WTC11 (cell line): ENCODE measurements at regions not wholly inside any gene's neighbourhood (a gene's known extent, or its start where the extent isn't known, plus 50 kb on each side); places are given as distances from the start of the nearest gene placed in this dataset.

ENCODE experiments used
- ATAC-seq: fragments of 200-7000 bp; cut with Tn5 transposase; 2 replicates; pipeline ENCODE4 v1.10.0; 2021; ENCODE audit warnings: mild to moderate bottlenecking, moderate library complexity
- CTCF ChIA-PET: fragments of 300-600 bp; sonication (Branson Sonifier 250); formaldehyde crosslinking; loops from one replicate; lab custom pipeline; 2021; ENCODE audit warnings: antibody characterized with exemption; lab: Charles Lee
- POLR2A ChIA-PET: fragments of 350-600 bp; sonication (Branson Sonifier 250); formaldehyde crosslinking; loops from one replicate; lab custom pipeline; 2021; ENCODE audit warnings: antibody characterized with exemption; lab: Charles Lee
- DNase-seq: peaks from one replicate; pipeline ENCODE4 v3.0.0; 2021; ENCODE audit warnings: low spot score
- H3K27ac Mint-ChIP-seq: 2 replicates; pipeline ENCODE4 v1.8.0; 2021; ENCODE audit warnings: mixed read lengths
- H3K27me3 Mint-ChIP-seq: 2 replicates; pipeline ENCODE4 v1.8.0; 2021; ENCODE audit warnings: low read depth, mild to moderate bottlenecking, moderate library complexity, mixed read lengths
- H3K36me3 Mint-ChIP-seq: 2 replicates; pipeline ENCODE4 v1.8.0; 2021; ENCODE audit warnings: mixed read lengths
- H3K4me1 Mint-ChIP-seq: 2 replicates; pipeline ENCODE4 v1.8.0; 2022; ENCODE audit warnings: mixed read lengths
- H3K4me3 Mint-ChIP-seq: 2 replicates; pipeline ENCODE4 v1.8.0; 2021; ENCODE audit warnings: mild to moderate bottlenecking, moderate library complexity, mixed read lengths
- H3K9me3 Mint-ChIP-seq: 2 replicates; pipeline ENCODE4 v1.8.0; 2021; ENCODE audit warnings: mixed read lengths
- AFF4 ChIP-seq: sonication (generic); formaldehyde crosslinking; IDR thresholded peaks from 2 replicates; pipeline ENCODE4 v1.8.1; 2023; ENCODE audit warnings: mild to moderate bottlenecking, missing genetic modification reagents, borderline replicate concordance
- CREB1 ChIP-seq: sonication (generic); formaldehyde crosslinking; IDR thresholded peaks from 2 replicates; pipeline ENCODE4 v1.8.0; 2023; ENCODE audit warnings: mild to moderate bottlenecking, missing genetic modification reagents
- CREM ChIP-seq: sonication (generic); formaldehyde crosslinking; IDR thresholded peaks from 2 replicates; pipeline ENCODE4 v1.8.1; 2022; ENCODE audit warnings: mild to moderate bottlenecking, missing genetic modification reagents, moderate library complexity
- GRHL2 ChIP-seq: fragments of 250-450 bp; sonication (Bioruptor Pico); IDR thresholded peaks from 2 replicates; pipeline ENCODE4 v1.8.0; 2022; ENCODE audit warnings: mild to moderate bottlenecking, moderate library complexity; ENCODE audit not compliant: insufficient replicate concordance, severe bottlenecking
- GTF2I ChIP-seq: fragments of 250-450 bp; sonication (Bioruptor Pico); conservative IDR thresholded peaks from 2 replicates; pipeline ENCODE4 v1.4.0; 2021; ENCODE audit warnings: mild to moderate bottlenecking
- OVOL2 ChIP-seq: fragments of 250-450 bp; sonication (Bioruptor Pico); IDR thresholded peaks from 2 replicates; pipeline ENCODE4 v1.9.0; 2021; ENCODE audit warnings: mild to moderate bottlenecking, borderline replicate concordance
- PRRX2 ChIP-seq: fragments of 250-450 bp; sonication (Bioruptor Pico); IDR thresholded peaks from 2 replicates; pipeline ENCODE4 v1.8.0; 2021; ENCODE audit warnings: mild to moderate bottlenecking
- SMAD3 ChIP-seq: sonication (generic); formaldehyde crosslinking; IDR thresholded peaks from 2 replicates; pipeline ENCODE4 v1.8.0; 2022; ENCODE audit warnings: missing genetic modification reagents, mild to moderate bottlenecking, borderline replicate concordance
- TCF7 ChIP-seq: sonication (generic); formaldehyde crosslinking; IDR thresholded peaks from 2 replicates; pipeline ENCODE4 v1.8.0; 2022; ENCODE audit warnings: mild to moderate bottlenecking, low read depth, missing genetic modification reagents, moderate library complexity
- TP53 ChIP-seq: sonication (generic); formaldehyde crosslinking; IDR thresholded peaks from 2 replicates; pipeline ENCODE4 v1.8.1; 2023; ENCODE audit warnings: mild to moderate bottlenecking, missing genetic modification reagents
- ZBTB21 ChIP-seq: sonication (generic); formaldehyde crosslinking; IDR thresholded peaks from 2 replicates; pipeline ENCODE4 v1.8.1; 2023; ENCODE audit warnings: mild to moderate bottlenecking, missing genetic modification reagents, borderline replicate concordance
- ZNF219 ChIP-seq: sonication (generic); formaldehyde crosslinking; IDR thresholded peaks from 2 replicates; pipeline ENCODE4 v1.8.0; 2023; ENCODE audit warnings: missing genetic modification reagents, mild to moderate bottlenecking, borderline replicate concordance
- ZNF281 ChIP-seq: sonication (generic); formaldehyde crosslinking; IDR thresholded peaks from 2 replicates; pipeline ENCODE4 v1.8.0; 2023; ENCODE audit warnings: mild to moderate bottlenecking, missing genetic modification reagents
- TF ChIP-seq, protein P1 (sequence below): sonication (generic); formaldehyde crosslinking; IDR thresholded peaks from 2 replicates; pipeline ENCODE4 v1.8.1; 2022; ENCODE audit warnings: low read depth, missing genetic modification reagents, borderline replicate concordance
- TF ChIP-seq, protein P2 (sequence below): sonication (generic); formaldehyde crosslinking; IDR thresholded peaks from 2 replicates; pipeline ENCODE4 v1.8.1; 2022; ENCODE audit warnings: missing genetic modification reagents, borderline replicate concordance
- TF ChIP-seq, protein P3 (sequence below): fragments of 250-450 bp; sonication (Bioruptor Pico); IDR thresholded peaks from 2 replicates; pipeline ENCODE4 v1.8.0; 2021; ENCODE audit warnings: mild to moderate bottlenecking
- TF ChIP-seq, protein P4 (sequence below): sonication (generic); formaldehyde crosslinking; IDR thresholded peaks from 2 replicates; pipeline ENCODE4 v1.8.1; 2022; ENCODE audit warnings: low read depth, mild to moderate bottlenecking, moderate library complexity, missing genetic modification reagents, borderline replicate concordance
- TF ChIP-seq, protein P5 (sequence below): fragments of 250-450 bp; sonication (Bioruptor Pico); IDR thresholded peaks from 2 replicates; pipeline ENCODE4 v1.9.0; 2021; ENCODE audit warnings: mild to moderate bottlenecking

- POLR2A ChIA-PET = no interaction called here
- Mint-ChIP-seq H3K36me3 (no peaks in the 10 kb centered on the region), H3K4me1 (no peaks in the 10 kb centered on the region), H3K27ac (no peak overlapping the region), H3K4me3 (no peak overlapping the region), H3K9me3 (no peaks in the 10 kb centered on the region), H3K27me3 (no peaks in the 10 kb centered on the region)
- CTCF ChIA-PET = no interaction called here
- DNase-seq (no peak), ATAC-seq (0 out of 2 replicates have a peak, but pooled peaks have one; percentile 28)
- TF ChIP-seq TCF7 (CRISPR knock-in tag) = no peak
- TF ChIP-seq, protein P1, sequence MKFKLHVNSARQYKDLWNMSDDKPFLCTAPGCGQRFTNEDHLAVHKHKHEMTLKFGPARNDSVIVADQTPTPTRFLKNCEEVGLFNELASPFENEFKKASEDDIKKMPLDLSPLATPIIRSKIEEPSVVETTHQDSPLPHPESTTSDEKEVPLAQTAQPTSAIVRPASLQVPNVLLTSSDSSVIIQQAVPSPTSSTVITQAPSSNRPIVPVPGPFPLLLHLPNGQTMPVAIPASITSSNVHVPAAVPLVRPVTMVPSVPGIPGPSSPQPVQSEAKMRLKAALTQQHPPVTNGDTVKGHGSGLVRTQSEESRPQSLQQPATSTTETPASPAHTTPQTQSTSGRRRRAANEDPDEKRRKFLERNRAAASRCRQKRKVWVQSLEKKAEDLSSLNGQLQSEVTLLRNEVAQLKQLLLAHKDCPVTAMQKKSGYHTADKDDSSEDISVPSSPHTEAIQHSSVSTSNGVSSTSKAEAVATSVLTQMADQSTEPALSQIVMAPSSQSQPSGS (CRISPR knock-in tag) = no peak
- TF ChIP-seq, protein P2, sequence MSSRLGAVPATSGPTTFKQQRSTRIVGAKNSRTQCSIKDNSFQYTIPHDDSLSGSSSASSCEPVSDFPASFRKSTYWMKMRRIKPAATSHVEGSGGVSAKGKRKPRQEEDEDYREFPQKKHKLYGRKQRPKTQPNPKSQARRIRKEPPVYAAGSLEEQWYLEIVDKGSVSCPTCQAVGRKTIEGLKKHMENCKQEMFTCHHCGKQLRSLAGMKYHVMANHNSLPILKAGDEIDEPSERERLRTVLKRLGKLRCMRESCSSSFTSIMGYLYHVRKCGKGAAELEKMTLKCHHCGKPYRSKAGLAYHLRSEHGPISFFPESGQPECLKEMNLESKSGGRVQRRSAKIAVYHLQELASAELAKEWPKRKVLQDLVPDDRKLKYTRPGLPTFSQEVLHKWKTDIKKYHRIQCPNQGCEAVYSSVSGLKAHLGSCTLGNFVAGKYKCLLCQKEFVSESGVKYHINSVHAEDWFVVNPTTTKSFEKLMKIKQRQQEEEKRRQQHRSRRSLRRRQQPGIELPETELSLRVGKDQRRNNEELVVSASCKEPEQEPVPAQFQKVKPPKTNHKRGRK (CRISPR knock-in tag) = no peak
- TF ChIP-seq, protein P3, sequence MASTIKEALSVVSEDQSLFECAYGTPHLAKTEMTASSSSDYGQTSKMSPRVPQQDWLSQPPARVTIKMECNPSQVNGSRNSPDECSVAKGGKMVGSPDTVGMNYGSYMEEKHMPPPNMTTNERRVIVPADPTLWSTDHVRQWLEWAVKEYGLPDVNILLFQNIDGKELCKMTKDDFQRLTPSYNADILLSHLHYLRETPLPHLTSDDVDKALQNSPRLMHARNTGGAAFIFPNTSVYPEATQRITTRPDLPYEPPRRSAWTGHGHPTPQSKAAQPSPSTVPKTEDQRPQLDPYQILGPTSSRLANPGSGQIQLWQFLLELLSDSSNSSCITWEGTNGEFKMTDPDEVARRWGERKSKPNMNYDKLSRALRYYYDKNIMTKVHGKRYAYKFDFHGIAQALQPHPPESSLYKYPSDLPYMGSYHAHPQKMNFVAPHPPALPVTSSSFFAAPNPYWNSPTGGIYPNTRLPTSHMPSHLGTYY = no peak
- no peak for TF ChIP-seq GTF2I (CRISPR knock-in tag)
- no peak for TF ChIP-seq PRRX2 (CRISPR knock-in tag)
- TF ChIP-seq OVOL2 (CRISPR knock-in tag) = no peak
These were observed 86.0 kb upstream of the ITGA4 start for GRCh38 chr2:181371195-181371594.

DNA sequence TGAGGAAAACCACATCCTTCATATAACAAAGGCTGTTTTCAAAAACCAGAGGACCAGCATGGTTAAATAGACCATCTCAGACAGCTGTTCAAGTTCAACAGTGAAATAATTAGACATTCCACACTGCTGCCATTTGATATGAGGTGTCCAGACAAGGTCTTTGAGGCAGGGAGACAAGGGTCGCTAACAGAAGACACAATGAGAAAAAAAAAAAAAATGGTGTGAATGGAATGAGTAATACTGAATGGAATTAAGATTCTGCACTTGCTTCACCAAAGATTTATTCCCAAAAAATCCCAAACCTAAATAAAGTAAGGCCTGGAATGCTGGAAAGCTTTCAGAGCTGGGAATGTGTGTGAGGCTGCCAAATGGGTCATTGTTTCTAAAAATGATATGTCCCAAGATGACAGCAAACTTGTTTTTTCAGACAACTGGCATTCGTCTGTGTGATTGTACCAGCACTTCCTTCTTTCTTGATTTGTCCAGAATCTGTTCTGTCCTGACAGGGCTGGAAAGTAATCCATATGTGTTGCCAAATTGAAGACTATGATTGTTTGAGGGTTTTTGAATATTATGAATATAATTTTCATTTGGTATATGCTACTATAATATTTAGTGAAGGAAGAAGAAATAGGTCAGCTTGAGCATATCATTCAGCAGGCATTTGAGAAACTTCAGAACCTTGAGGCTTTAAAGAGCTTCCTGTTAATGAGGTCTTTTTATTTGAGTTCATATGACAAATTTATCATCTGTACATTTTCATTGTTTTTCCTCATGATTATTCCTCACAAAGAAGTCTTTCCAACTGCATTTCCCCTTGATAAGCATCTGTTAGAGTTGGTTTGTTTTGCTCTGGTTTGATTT, 85.2 kb upstream of the ITGA4 start:
- Mint-ChIP-seq H3K36me3 (no peaks in the 10 kb centered on the region), H3K27me3 (no peaks in the 10 kb centered on the region), H3K9me3 (no peaks in the 10 kb centered on the region), H3K27ac (no peak overlapping the region), H3K4me1 (peaks cover 3% of the 10 kb centered on the region), H3K4me3 (no peak overlapping the region)
- ChIA-PET CTCF (no interaction called here), POLR2A (no interaction called here)
- no peak for ATAC-seq
- no peak for DNase-seq
- TF ChIP-seq AFF4 (CRISPR knock-in tag) (no peak), ZNF219 (CRISPR knock-in tag) (no peak), CREB1 (CRISPR knock-in tag) (no peak), CREM (CRISPR knock-in tag) (no peak), GRHL2 (no peak), ZNF281 (CRISPR knock-in tag) (no peak), SMAD3 (CRISPR knock-in tag) (no peak), TP53 (CRISPR knock-in tag) (no peak), ZBTB21 (no peak), TCF7 (CRISPR knock-in tag) (no peak)
- TF ChIP-seq, protein P4, sequence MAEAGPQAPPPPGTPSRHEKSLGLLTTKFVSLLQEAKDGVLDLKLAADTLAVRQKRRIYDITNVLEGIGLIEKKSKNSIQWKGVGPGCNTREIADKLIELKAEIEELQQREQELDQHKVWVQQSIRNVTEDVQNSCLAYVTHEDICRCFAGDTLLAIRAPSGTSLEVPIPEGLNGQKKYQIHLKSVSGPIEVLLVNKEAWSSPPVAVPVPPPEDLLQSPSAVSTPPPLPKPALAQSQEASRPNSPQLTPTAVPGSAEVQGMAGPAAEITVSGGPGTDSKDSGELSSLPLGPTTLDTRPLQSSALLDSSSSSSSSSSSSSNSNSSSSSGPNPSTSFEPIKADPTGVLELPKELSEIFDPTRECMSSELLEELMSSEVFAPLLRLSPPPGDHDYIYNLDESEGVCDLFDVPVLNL = no peak
- TF ChIP-seq, protein P5, sequence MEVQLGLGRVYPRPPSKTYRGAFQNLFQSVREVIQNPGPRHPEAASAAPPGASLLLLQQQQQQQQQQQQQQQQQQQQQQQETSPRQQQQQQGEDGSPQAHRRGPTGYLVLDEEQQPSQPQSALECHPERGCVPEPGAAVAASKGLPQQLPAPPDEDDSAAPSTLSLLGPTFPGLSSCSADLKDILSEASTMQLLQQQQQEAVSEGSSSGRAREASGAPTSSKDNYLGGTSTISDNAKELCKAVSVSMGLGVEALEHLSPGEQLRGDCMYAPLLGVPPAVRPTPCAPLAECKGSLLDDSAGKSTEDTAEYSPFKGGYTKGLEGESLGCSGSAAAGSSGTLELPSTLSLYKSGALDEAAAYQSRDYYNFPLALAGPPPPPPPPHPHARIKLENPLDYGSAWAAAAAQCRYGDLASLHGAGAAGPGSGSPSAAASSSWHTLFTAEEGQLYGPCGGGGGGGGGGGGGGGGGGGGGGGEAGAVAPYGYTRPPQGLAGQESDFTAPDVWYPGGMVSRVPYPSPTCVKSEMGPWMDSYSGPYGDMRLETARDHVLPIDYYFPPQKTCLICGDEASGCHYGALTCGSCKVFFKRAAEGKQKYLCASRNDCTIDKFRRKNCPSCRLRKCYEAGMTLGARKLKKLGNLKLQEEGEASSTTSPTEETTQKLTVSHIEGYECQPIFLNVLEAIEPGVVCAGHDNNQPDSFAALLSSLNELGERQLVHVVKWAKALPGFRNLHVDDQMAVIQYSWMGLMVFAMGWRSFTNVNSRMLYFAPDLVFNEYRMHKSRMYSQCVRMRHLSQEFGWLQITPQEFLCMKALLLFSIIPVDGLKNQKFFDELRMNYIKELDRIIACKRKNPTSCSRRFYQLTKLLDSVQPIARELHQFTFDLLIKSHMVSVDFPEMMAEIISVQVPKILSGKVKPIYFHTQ (CRISPR knock-in tag) = no peak
